Motor neuron (in vitro differentiated cells): ENCODE measurements at regions not wholly inside any gene's neighbourhood (a gene's known extent, or its start where the extent isn't known, plus 50 kb on each side); places are given as distances from the start of the nearest gene placed in this dataset.
"Not testable (repeated sequence)": the region's sequence is repeated elsewhere in the genome, so short reads cannot be mapped to it uniquely, and the experiment has no call there.

Experiments
- ATAC-seq, 8 experiments: fragments of 200-7000 bp; cut with Tn5 transposase; replicated peaks in 6 of 8; 2 replicates each; pipeline ENCODE4 v1.8.0; 2021; ENCODE audit warnings: mild to moderate bottlenecking in 8 of 8, moderate library complexity in 8 of 8
- H3K27ac ChIP-seq, 2 donors: fragments of 250-450 bp; sonication (Bioruptor Pico); 2 replicates each; pipeline ENCODE4 v1.9.0; 2021; ENCODE audit warnings: antibody characterized with exemption in 2 of 2, mild to moderate bottlenecking in 2 of 2, moderate library complexity in 1 of 2
- H3K4me1 ChIP-seq, 2 donors: fragments of 250-450 bp; sonication (Bioruptor Pico); replicated peaks in 1 of 2; 2 replicates each; pipeline ENCODE4 v1.6.1; 2021; ENCODE audit warnings: antibody characterized with exemption in 2 of 2, mild to moderate bottlenecking in 2 of 2, moderate library complexity in 1 of 2
- H3K4me3 ChIP-seq, 5 donors: fragments of 250-450 bp; sonication (Bioruptor Pico); 2 replicates each; pipeline ENCODE4 v1.9.0; 2021; ENCODE audit warnings: antibody characterized with exemption in 5 of 5, mild to moderate bottlenecking in 5 of 5, moderate library complexity in 4 of 5
- WGBS, 10 experiments: fragments of 450-650 bp; shearing (Covaris generic); methylation state at CpG; one replicate each; pipeline ENCODE4 v1.0.0; 2022; 5-methylcytosine and 5-hydroxymethylcytosine counted together
- in situ Hi-C, 9 experiments: fragments of 400-800 bp; cut with MboI; loops; one replicate each; pipeline ENCODE4 v1.15.0; 2021; ENCODE audit warnings: low sequenced_read_pairs in 9 of 9, low pct_unique_long_range_greater_than_20kb in 2 of 9; ENCODE audit not compliant: unreplicated experiment in 9 of 9

- H3K27ac ChIP-seq, H3K4me1 ChIP-seq, ATAC-seq, in situ Hi-C loops, H3K4me3 ChIP-seq: not testable (repeated sequence)
- WGBS, 10 experiments = 27 to 100% (median 74%) methylated on average over 2 to 7 of the region's 7 CpGs
These were observed 144.6 kb downstream of the OR4M2 start for GRCh38 chr15:22224961-22225360.

GRCh38 chr15:22226034-22226790 is 145.9 kb downstream of the OR4M2 start:
- no peaks in the 10 kb centered on the region for H3K4me1 ChIP-seq
- in situ Hi-C loops = no loop called here
- H3K27ac ChIP-seq = no peak overlapping the region
- 16 to 64% (median 37%) methylated on average over 3 to 11 of the region's 12 CpGs; no CpG with 5 or more reads in 1 of the 10 experiments for WGBS, 10 experiments
- no peak for ATAC-seq
- no peak overlapping the region for H3K4me3 ChIP-seq

- no peak overlapping the region for H3K27ac ChIP-seq
- in situ Hi-C loops = no loop called here
- ATAC-seq = peak in 1 of 8 experiments; percentile 30
- 6 to 86% (median 38%) methylated on average over 1 to 7 of the region's 7 CpGs; no CpG with 5 or more reads in 4 of the 10 experiments for WGBS, 10 experiments
- no peaks in the 10 kb centered on the region for H3K4me1 ChIP-seq
- no peak overlapping the region for H3K4me3 ChIP-seq
These were observed 147.2 kb downstream of the OR4M2 start for GRCh38 chr15:22227411-22228100.

- WGBS, 10 experiments = 0 to 86% (median 33%) methylated on average over 2 to 9 of the region's 9 CpGs; no CpG with 5 or more reads in 1 of the 10 experiments
- no peak for ATAC-seq
These were observed 147.9 kb downstream of the OR4M2 start for GRCh38 chr15:22228101-22228762.

GRCh38 chr15:22229990-22230819 is 149.9 kb downstream of the OR4M2 start:
- Histone ChIP-seq H3K4me3 (no peak overlapping the region), H3K4me1 (no peaks in the 10 kb centered on the region), H3K27ac (no peak overlapping the region)
- 0 to 63% (median 21%) methylated on average over 3 to 12 of the region's 12 CpGs for WGBS, 10 experiments
- in situ Hi-C loops = no loop called here
- ATAC-seq = no peak

More at GRCh38 chr15:22228101-22228762, 147.9 kb downstream of the OR4M2 start:
- in situ Hi-C loops = no loop called here
- Histone ChIP-seq H3K4me1 (no peaks in the 10 kb centered on the region), H3K27ac (no peak overlapping the region), H3K4me3 (no peak overlapping the region)

GRCh38 chr15:22231603-22232002 is 151.3 kb downstream of the OR4M2 start:
- WGBS, 10 experiments = 0 to 63% (median 14%) methylated on average over 1 to 2 of the region's 2 CpGs; no CpG with 5 or more reads in 1 of the 10 experiments
- no peak for ATAC-seq
- in situ Hi-C loops = no loop called here
- no peak overlapping the region for H3K27ac ChIP-seq
- H3K4me3 ChIP-seq = no peak overlapping the region
- H3K4me1 ChIP-seq = no peaks in the 10 kb centered on the region

GRCh38 chr15:22232675-22233074 is 152.3 kb downstream of the OR4M2 start:
- Histone ChIP-seq H3K4me1 (no peaks in the 10 kb centered on the region), H3K4me3 (no peak overlapping the region), H3K27ac (no peak overlapping the region)
- WGBS, 10 experiments = 11 to 100% (median 69%) methylated on average over 1 to 3 of the region's 3 CpGs
- ATAC-seq = no peak
- in situ Hi-C loops = no loop called here

- H3K27ac ChIP-seq, in situ Hi-C loops, H3K4me1 ChIP-seq, ATAC-seq, H3K4me3 ChIP-seq: not testable (repeated sequence)
- 0 to 70% (median 8%) methylated on average over 1 to 7 of the region's 7 CpGs; no CpG with 5 or more reads in 1 of the 10 experiments for WGBS, 10 experiments
These were observed 155.1 kb downstream of the OR4M2 start for GRCh38 chr15:22235261-22235930.

- ATAC-seq = no peak
- Histone ChIP-seq H3K27ac (no peak overlapping the region), H3K4me3 (no peak overlapping the region), H3K4me1 (no peaks in the 10 kb centered on the region)
- 0 to 64% (median 21%) methylated on average over 1 to 5 of the region's 5 CpGs for WGBS, 10 experiments
- in situ Hi-C loops = no loop called here
These were observed 156.1 kb downstream of the OR4M2 start for GRCh38 chr15:22236469-22236868.

- no peak overlapping the region for H3K27ac ChIP-seq
- no peak for ATAC-seq
- H3K4me3 ChIP-seq = no peak overlapping the region
- no peaks in the 10 kb centered on the region for H3K4me1 ChIP-seq
- WGBS, 10 experiments = 3 to 64% (median 30%) methylated on average over 4 to 9 of the region's 9 CpGs; no CpG with 5 or more reads in 4 of the 10 experiments
- in situ Hi-C loops = no loop called here
These were observed 157.6 kb downstream of the OR4M2 start for GRCh38 chr15:22237891-22238275.

- ATAC-seq = peak in 1 of 8 experiments; percentile 52
- H3K27ac ChIP-seq, H3K4me1 ChIP-seq, in situ Hi-C loops, H3K4me3 ChIP-seq: not testable (repeated sequence)
- WGBS, 10 experiments = 18 to 81% (median 56%) methylated on average over 3 to 20 of the region's 20 CpGs; no CpG with 5 or more reads in 2 of the 10 experiments
These were observed 158.1 kb downstream of the OR4M2 start for GRCh38 chr15:22238276-22238958.
